ENCODE measurements at regions not wholly inside any gene's neighbourhood (a gene's known extent, or its start where the extent isn't known, plus 50 kb on each side); places are given as distances from the start of the nearest gene placed in this dataset.

DNA sequence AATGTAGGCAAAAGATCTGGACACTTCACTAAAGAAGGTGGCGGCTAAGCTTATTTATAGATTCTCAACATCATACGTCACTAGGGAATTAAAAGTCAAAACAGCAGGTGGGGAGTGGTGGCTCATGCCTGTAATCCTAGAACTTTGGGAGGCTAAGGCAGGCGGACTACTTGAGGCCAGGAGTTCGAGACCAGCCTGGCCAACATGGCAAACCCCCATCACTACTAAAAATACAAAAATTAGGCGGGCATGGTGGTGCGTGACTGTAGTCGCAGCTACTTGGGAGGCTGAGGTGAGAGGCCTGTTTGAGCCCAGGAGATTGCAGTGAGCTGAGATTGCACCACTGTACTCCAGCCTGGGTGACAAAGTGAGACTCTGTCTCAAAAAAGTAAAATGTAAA lies 74.6 kb downstream of the GPX5 start:
- DNase-seq (ENCODE audit: low read depth) (no peak), FAIRE-seq (no peak)
- H3K36me3 Mint-ChIP-seq (ENCODE audit: low read depth, unreplicated experiment), result no peaks in the 10 kb centered on the region
- Histone ChIP-seq H3K9ac (ENCODE audit: low read length) (no peak overlapping the region), H3K4me2 (ENCODE audit: low read length) (no peak overlapping the region), H3K27ac (ENCODE audit: low read depth, low read length) (no peak overlapping the region), H2AFZ (ENCODE audit: low read depth, low read length) (no peak overlapping the region), H4K20me1 (ENCODE audit: insufficient read depth, low read length) (no peaks in the 10 kb centered on the region), H3K9me3 (ENCODE audit: insufficient read depth, low read depth, low read length) (no peaks in the 10 kb centered on the region), H3K79me2 (ENCODE audit: insufficient read depth, low read length) (no peaks in the 10 kb centered on the region), H3K36me3 (ENCODE audit: insufficient read depth, low read length) (no peaks in the 10 kb centered on the region), H3K27me3 (ENCODE audit: insufficient read depth, low read length) (no peaks in the 10 kb centered on the region), H3K4me1 (ENCODE audit: insufficient read depth, low read length) (no peaks in the 10 kb centered on the region), H3K4me3 (ENCODE audit: insufficient read depth, low read depth, low read length) (no peak overlapping the region)
- H3K27me3 Mint-ChIP-seq (ENCODE audit: low read depth, unreplicated experiment), result no peaks in the 10 kb centered on the region
- H3K4me1 Mint-ChIP-seq (ENCODE audit: low read depth, unreplicated experiment), result no peaks in the 10 kb centered on the region
- H3K27ac Mint-ChIP-seq (ENCODE audit: unreplicated experiment), result no peak overlapping the region
- H3K9me3 Mint-ChIP-seq (ENCODE audit: unreplicated experiment), result no peaks in the 10 kb centered on the region
- no peak overlapping the region for H3K4me3 Mint-ChIP-seq (ENCODE audit: unreplicated experiment)
- no peak for TF ChIP-seq EZH2 (IDR thresholded peaks at IDR 0.05; ENCODE audit: insufficient read depth, low read length)
- TF ChIP-seq, protein P1, sequence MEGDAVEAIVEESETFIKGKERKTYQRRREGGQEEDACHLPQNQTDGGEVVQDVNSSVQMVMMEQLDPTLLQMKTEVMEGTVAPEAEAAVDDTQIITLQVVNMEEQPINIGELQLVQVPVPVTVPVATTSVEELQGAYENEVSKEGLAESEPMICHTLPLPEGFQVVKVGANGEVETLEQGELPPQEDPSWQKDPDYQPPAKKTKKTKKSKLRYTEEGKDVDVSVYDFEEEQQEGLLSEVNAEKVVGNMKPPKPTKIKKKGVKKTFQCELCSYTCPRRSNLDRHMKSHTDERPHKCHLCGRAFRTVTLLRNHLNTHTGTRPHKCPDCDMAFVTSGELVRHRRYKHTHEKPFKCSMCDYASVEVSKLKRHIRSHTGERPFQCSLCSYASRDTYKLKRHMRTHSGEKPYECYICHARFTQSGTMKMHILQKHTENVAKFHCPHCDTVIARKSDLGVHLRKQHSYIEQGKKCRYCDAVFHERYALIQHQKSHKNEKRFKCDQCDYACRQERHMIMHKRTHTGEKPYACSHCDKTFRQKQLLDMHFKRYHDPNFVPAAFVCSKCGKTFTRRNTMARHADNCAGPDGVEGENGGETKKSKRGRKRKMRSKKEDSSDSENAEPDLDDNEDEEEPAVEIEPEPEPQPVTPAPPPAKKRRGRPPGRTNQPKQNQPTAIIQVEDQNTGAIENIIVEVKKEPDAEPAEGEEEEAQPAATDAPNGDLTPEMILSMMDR (IDR thresholded peaks at IDR 0.05; ENCODE audit: insufficient read depth, low read depth, low read length), result no peak

DNA sequence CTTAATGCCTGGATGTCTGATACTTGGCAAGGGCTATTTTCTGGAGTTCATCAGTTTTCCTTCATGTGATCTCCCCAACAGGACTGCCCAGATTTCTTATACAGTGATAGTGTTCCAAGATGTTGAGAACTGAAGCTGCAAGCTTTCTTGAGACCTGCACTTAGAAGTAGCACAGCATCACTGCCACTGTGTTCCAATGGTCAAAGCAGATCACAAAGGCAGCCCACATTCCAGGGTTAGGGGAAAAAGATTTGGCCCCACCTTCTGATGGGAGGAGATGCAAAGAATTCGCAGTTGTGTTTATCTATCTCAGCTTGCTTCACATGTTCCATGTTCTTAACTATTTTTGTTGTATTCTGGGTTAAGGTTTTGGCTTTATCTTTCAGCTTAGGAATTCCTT lies 78.2 kb downstream of the GPX5 start:
- H3K79me2 ChIP-seq (ENCODE audit: insufficient read depth, low read length), result no peaks in the 10 kb centered on the region
- no peak overlapping the region for H3K9ac ChIP-seq (ENCODE audit: low read length)
- H3K27ac Mint-ChIP-seq (ENCODE audit: unreplicated experiment), result no peak overlapping the region
- H3K4me3 ChIP-seq (ENCODE audit: insufficient read depth, low read depth, low read length), result no peak overlapping the region
- H3K4me1 ChIP-seq (ENCODE audit: insufficient read depth, low read length), result no peaks in the 10 kb centered on the region
- H3K4me3 Mint-ChIP-seq (ENCODE audit: unreplicated experiment), result no peak overlapping the region
- H3K4me1 Mint-ChIP-seq (ENCODE audit: low read depth, unreplicated experiment), result peaks cover 3% of the 10 kb centered on the region
- H3K27me3 ChIP-seq (ENCODE audit: insufficient read depth, low read length), result no peaks in the 10 kb centered on the region
- DNase-seq (ENCODE audit: low read depth) (no peak), FAIRE-seq (no peak)
- H3K9me3 ChIP-seq (ENCODE audit: insufficient read depth, low read depth, low read length), result no peaks in the 10 kb centered on the region
- no peaks in the 10 kb centered on the region for H3K27me3 Mint-ChIP-seq (ENCODE audit: low read depth, unreplicated experiment)
- no peak overlapping the region for H3K4me2 ChIP-seq (ENCODE audit: low read length)
- no peak overlapping the region for H2AFZ ChIP-seq (ENCODE audit: low read depth, low read length)
- H3K9me3 Mint-ChIP-seq (ENCODE audit: unreplicated experiment), result no peaks in the 10 kb centered on the region
- TF ChIP-seq EZH2 (IDR thresholded peaks at IDR 0.05; ENCODE audit: insufficient read depth, low read length), result no peak
- TF ChIP-seq, protein P1 (IDR thresholded peaks at IDR 0.05; ENCODE audit: insufficient read depth, low read depth, low read length), result no peak
- no peak overlapping the region for H3K27ac ChIP-seq (ENCODE audit: low read depth, low read length)
- H3K36me3 Mint-ChIP-seq (ENCODE audit: low read depth, unreplicated experiment), result no peaks in the 10 kb centered on the region
- H4K20me1 ChIP-seq (ENCODE audit: insufficient read depth, low read length), result no peaks in the 10 kb centered on the region
- H3K36me3 ChIP-seq (ENCODE audit: insufficient read depth, low read length), result no peaks in the 10 kb centered on the region

DNA sequence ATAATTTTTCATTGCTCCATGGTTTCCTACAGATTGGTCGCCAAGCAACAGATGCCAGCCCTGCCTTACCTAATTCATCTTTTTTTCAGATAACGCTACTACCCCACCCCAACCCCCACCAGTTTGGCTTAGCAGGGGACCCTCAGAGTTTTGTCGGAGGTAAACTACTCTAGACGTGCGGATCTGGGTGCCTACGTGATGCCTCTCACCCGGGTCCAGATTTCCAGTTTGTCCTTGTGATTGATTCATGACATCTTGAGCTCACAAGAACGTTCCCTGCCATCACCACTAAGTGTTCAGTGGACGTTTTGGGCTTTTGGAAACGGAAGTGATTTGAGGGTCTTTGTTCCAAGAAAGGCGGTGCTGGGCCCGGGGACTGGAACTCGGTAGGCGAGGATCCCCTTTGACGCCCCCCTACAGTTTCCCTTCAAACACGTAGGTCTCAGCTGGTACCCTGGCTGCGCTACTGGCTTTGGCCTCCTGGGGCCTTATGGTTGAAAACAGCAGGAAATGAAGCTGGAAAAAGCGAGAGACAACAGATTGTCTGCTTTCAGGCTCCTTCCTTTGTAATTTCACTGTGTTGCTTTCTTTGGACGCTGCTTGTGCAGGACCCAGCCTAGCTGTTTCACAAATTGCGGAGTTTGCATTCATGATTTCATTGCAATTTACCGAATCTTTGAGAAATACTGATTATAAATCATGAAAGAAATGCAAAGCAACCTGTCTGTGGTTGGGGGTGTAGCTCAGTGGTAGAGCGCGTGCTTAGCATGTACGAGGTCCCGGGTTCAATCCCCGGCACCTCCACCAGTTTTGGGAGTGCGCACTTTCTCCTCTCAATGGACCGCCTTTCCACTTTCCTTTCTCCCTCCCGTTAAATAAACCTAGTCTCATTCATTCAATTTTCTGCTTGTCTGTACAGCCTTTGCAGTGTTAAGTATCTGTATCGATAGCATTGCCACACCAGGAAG lies 81.0 kb downstream of the GPX5 start:
- Histone ChIP-seq H3K4me1 (ENCODE audit: insufficient read depth, low read length) (no peaks in the 10 kb centered on the region), H3K4me3 (ENCODE audit: insufficient read depth, low read depth, low read length) (peak overlapping the region; percentile 72), H2AFZ (ENCODE audit: low read depth, low read length) (peak overlapping the region; percentile 90), H3K9ac (ENCODE audit: low read length) (peak overlapping the region; percentile 62), H3K79me2 (ENCODE audit: insufficient read depth, low read length) (no peaks in the 10 kb centered on the region), H3K9me3 (ENCODE audit: insufficient read depth, low read depth, low read length) (no peaks in the 10 kb centered on the region), H3K36me3 (ENCODE audit: insufficient read depth, low read length) (no peaks in the 10 kb centered on the region), H4K20me1 (ENCODE audit: insufficient read depth, low read length) (no peaks in the 10 kb centered on the region), H3K27ac (ENCODE audit: low read depth, low read length) (peak overlapping the region; percentile 2), H3K27me3 (ENCODE audit: insufficient read depth, low read length) (peaks cover 2% of the 10 kb centered on the region), H3K4me2 (ENCODE audit: low read length) (peak overlapping the region; percentile 83)
- DNase-seq (ENCODE audit: low read depth) (peak; percentile 70), FAIRE-seq (no peak)
- H3K27ac Mint-ChIP-seq (ENCODE audit: unreplicated experiment), result peak overlapping the region; percentile 78
- H3K36me3 Mint-ChIP-seq (ENCODE audit: low read depth, unreplicated experiment), result no peaks in the 10 kb centered on the region
- H3K4me3 Mint-ChIP-seq (ENCODE audit: unreplicated experiment), result peak overlapping the region; percentile 86
- peaks cover 3% of the 10 kb centered on the region for H3K27me3 Mint-ChIP-seq (ENCODE audit: low read depth, unreplicated experiment)
- peaks cover 3% of the 10 kb centered on the region for H3K4me1 Mint-ChIP-seq (ENCODE audit: low read depth, unreplicated experiment)
- no peaks in the 10 kb centered on the region for H3K9me3 Mint-ChIP-seq (ENCODE audit: unreplicated experiment)
- TF ChIP-seq, protein P1 (IDR thresholded peaks at IDR 0.05; ENCODE audit: insufficient read depth, low read depth, low read length), result peak; percentile 43
- no peak for TF ChIP-seq EZH2 (IDR thresholded peaks at IDR 0.05; ENCODE audit: insufficient read depth, low read length)
